ENCODE measurements at regions not wholly inside any gene's neighbourhood (a gene's known extent, or its start where the extent isn't known, plus 50 kb on each side); places are given as distances from the start of the nearest gene placed in this dataset.

DNA sequence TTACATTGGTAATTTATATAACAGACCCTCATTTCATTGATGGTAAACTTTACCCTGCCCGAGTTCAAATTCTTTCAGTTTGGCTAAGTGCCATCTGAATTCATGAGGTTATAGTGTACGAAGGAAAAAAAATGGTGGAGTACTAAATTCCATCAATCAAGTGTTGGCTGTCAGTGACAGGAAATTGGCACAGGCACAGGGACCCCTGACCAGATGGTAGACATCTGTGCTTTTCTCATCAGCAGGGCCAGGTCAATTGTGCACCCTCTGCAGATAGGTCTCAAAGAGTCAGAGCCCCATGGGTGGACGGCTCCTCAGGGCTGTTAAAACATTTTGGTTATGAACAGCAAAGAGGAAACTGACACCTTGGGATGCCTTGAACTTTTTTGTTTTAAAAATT is 439.2 kb downstream of the SETBP1 start:
- peak in 1 of 4 donors; percentile 28 for DNase-seq (ENCODE audit: low read depth in 4 of 4, low spot score in 3 of 4)

DNA sequence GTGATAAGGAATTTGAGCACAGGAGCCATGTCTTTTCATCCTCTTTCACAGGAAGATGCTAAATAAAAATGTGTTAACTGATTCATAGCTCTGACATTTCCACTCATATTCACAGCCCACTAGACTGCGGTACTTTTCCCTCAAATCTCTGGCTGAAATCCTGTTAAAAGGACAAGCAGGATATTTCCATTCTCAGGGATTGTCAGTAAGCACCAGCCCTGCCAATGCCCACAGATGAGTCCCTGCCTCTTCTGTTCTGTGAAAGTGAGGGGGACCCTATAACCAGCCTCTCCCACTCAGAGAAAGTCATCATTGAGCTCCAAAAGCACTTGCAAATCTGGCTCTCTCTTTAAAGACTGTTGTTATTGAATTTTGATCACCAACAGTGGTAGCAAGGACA is 440.5 kb downstream of the SETBP1 start:
- DNase-seq (ENCODE audit: low read depth in 4 of 4, low spot score in 3 of 4): no peak

GRCh38 chr18:45122506-45122905 is 441.8 kb downstream of the SETBP1 start:
- no peak for DNase-seq (ENCODE audit: low read depth in 4 of 4, low spot score in 3 of 4)

DNA sequence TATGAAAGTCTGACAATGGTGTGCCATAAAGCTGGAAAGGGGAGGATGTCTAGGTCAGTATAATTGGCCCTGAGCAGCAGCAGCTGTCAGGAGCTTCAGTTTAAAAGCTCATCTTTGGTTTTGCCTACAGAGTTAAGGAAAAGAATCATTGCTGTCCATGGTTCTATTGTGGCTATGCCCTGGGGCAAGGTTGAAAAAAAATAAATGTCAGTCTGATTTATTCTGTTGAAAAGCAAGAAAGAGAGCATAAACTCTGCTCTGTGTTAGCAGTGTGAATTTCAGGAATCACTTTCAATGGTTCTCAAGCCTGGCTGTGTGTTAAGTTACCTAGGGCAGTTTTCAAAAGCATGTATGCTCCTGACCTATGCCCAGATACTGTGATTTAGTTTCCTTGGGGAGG is 446.7 kb downstream of the SETBP1 start:
- no peak for DNase-seq (ENCODE audit: low read depth in 4 of 4, low spot score in 3 of 4)

DNA sequence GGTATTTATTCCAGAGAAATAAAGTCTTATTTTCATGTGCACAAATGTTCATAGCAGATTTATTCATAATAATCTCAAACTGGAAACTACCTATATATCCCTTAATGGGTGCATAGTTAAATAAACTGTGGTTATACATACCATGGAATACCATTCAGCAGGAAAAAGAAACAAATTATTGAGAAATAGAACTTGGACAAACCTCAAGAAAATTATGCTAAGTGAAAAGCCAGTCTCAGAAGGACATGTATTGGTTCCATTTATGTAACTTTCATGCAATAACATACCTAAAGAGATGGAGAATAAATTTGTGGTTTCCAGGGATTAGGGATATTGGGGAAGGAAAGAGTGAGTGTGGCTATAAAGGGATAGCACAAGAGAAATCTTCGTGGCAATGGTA is 452.6 kb downstream of the SETBP1 start:
- DNase-seq (ENCODE audit: low read depth in 4 of 4, low spot score in 3 of 4): no peak

DNA sequence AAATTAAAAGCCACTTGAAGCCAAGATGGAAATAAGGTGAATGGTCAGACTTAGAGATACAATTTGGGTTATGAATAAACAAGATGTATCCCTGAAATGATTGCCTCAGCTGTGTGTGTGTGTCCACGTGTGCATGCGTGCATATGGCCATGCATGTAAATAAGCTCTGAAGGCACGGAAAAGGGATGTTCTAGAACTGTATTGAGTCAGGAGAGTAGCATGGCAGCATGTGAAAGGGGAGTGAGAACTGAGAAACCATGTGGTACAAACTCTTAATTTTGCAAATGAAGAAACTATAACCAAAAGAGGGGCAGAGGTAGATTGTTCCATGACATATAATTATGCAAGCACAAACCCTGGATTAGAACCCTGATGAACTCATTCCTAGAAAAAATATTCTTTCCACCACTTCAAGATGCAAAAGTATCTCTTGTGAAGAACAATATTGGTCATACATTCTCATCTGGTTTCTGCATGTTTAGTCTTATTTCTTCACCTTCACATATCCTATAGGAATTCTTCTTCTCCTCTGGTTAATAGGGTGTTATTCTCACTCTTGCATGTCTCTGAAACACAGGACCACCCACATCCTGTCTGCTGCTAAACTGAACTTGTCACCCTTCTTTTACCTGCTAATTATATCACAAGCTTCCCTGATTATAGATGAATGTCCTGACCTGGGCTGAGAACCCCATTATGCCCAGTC is 455.8 kb downstream of the SETBP1 start:
- no peak for DNase-seq (ENCODE audit: low read depth in 4 of 4, low spot score in 3 of 4)

DNA sequence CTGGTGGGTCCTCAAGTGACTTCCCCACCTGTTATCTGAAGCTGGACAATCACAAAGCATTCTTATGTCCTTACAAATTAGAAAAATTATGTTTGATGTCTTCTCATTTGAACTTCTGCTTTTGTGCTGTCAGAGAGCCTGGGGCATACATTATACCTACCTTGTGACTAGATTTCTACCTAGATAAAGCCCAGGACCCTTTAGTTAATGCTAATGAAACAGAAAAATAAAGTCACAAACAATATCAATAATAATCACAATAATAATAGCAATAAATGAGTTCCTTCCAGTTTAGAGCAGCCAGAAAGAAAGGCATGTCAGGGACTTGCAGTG is 456.4 kb downstream of the SETBP1 start:
- no peak for DNase-seq (ENCODE audit: low read depth in 4 of 4, low spot score in 3 of 4)

DNA sequence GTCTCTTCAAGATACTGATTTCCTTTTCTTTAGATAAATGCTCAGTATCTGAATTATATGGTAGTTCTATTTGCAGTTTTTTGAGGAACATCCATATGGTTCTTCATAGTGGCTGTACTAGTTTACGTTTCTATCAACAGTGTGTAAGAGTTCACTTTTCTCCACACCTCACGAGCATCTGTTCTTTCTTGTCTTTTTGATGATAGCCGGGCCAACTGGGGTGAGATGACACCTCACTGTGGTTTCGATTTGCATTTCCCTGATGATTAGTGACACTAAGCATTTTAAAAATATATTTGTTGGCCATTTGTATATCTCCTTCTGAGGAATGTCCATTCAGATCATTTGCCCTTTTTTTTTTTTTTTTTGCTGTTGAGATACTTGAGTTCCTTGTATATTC is 458.8 kb downstream of the SETBP1 start:
- DNase-seq (ENCODE audit: low read depth in 4 of 4, low spot score in 3 of 4): no peak

DNA sequence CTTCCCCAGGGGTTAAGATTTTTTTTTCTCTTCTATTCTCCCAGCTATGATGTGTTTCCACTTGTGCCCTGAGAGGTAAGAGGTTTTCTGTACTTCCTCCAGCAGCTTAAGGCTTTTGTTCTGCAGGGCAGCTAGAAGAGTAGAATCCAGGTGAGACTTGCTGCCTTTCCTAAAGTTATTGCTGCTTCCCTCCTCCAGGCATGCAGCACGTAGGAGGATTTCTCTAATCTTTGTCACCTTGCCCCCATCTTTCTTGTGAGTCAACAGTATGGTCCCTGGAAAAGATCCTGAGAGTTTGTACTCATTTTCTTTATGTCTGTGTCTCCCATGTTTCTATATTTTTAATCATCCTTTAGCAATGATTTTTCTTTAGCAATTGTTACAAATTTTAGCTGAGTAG is 462.2 kb downstream of the SETBP1 start:
- no peak for DNase-seq (ENCODE audit: low read depth in 4 of 4, low spot score in 3 of 4)

- no peak for DNase-seq (ENCODE audit: low read depth in 4 of 4, low spot score in 3 of 4)
These were observed 465.6 kb upstream of the SLC14A2 start for GRCh38 chr18:45149712-45150111.

DNA sequence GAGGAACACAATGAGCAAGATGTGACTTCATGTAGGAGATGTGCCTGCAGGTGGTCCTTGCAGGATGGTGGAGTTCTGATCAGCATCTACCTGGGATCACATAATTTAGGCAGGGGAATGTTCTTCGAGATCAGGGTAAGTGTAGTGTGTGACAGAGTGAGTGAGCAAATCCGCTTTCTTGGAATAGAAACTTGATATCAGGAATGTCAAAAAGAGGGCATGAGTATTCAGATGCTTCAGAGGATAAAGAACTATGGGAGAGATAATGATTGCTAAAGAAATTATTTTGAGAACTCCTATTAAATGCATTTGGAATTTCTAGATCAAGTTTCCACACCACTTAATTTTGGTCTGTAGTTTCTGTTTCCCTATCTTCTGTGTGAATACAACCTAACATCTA is 463.6 kb upstream of the SLC14A2 start:
- no peak for DNase-seq (ENCODE audit: low read depth in 4 of 4, low spot score in 3 of 4)

GRCh38 chr18:45155526-45155925 is 459.8 kb upstream of the SLC14A2 start:
- no peak for DNase-seq (ENCODE audit: low read depth in 4 of 4, low spot score in 3 of 4)

DNA sequence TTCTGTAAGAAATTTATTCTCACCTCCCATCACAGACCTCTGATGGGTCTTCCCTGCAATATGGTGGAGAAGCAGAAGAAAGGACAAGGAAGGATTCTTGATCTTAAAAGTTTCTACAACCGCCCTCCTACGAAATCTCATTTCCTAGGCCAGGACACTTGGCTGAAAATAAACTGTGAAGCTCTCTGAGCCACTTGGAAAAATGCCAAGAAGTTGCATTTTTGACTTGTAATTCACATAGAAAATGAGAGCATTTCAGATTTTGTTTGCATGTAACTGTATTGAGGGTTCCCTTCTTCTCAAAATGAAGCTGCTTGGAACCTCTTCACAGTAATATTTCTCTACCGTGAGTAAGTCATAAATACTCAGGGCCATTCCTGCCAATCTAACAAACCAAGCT is 458.3 kb upstream of the SLC14A2 start:
- DNase-seq (ENCODE audit: low read depth in 4 of 4, low spot score in 3 of 4): no peak

DNA sequence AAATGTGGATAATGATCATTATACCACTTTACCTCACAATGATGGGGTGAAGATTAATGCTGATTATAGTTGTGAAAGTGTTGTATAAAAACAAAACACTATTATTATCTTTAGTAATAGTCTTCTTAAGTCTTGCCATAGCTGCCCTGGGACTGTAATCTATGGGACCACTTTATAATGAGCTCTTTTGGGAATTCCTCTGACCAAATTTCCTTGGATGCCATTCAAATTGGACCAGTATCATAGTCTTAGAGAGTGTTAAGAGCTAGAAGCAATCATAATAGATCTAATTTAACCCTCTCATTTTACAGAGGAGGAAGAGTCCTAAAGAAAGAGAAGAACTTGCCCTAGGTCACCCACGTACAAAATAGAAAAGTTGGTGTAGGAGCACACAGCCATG is 457.7 kb upstream of the SLC14A2 start:
- no peak for DNase-seq (ENCODE audit: low read depth in 4 of 4, low spot score in 3 of 4)

DNA sequence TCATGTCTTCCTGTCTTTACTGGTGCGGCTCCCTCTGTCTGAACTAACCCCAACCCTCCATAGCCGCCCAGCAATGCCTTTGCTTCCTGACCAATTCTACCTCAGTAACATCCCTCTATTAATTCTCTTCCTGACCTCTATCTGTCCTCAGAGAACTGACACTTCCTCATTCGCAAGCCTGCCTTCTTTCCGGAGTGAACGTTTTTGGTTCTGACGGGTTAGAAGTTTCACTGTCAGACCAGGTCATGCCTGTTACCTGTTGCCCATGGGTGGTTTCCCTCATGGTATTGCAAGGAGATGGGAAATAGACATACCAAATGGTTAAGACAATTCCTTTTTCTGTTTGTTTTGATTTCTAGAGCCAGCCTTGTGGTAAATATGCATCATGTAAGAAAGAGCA is 453.4 kb upstream of the SLC14A2 start:
- no peak for DNase-seq (ENCODE audit: low read depth in 4 of 4, low spot score in 3 of 4)

- DNase-seq (ENCODE audit: low read depth in 4 of 4, low spot score in 3 of 4): no peak
These were observed 451.4 kb upstream of the SLC14A2 start for GRCh38 chr18:45163871-45164270.

DNA sequence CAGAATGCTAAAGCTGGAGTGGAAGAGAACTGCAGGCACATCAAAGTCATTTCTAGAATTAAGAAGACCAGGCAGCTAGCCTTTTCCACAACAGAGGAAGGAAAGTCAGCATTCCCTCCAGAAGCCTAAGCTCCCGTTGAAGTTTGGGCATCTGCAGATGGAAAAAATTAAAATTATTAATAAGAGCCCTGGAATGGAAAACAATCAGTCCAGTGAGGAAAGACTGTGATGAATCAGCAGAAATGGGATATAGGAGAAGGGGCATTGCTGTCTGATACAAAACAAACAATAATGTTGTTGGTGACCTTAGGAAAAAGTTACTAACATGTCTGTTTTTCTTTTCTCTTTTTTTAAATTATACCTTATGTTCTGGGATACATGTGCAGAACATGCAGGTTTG is 450.7 kb upstream of the SLC14A2 start:
- DNase-seq (ENCODE audit: low read depth in 4 of 4, low spot score in 3 of 4): no peak

DNA sequence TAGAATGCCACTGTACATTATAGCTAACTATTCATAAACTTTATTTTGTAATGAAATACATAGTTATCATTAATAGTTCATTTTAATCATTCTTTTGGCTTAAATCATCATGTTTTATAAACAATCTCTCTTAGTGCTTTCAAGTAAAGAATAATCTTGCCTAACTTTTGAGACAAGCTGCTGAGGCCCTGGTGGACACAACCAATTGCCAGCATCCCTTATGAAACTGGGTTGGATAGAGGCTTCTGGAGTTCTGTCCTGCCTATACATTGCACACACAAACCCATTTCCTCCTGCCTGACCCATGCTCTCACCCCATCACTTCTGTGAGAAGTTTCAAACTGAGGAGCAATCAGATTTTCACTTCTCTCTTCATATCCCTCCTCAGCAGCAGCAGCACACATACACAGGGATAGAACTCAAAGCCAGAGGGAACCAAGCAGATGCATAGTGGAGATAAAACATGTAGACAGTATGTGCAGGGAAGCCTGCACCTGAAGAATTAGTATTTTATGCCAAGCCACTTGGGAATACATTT is 450.0 kb upstream of the SLC14A2 start:
- no peak for DNase-seq (ENCODE audit: low read depth in 4 of 4, low spot score in 3 of 4)

- DNase-seq (ENCODE audit: low read depth in 4 of 4, low spot score in 3 of 4): no peak
These were observed 449.4 kb upstream of the SLC14A2 start for GRCh38 chr18:45165871-45166270.

GRCh38 chr18:45166341-45166835 is 448.9 kb upstream of the SLC14A2 start:
- no peak for DNase-seq (ENCODE audit: low read depth in 4 of 4, low spot score in 3 of 4)

- no peak for DNase-seq (ENCODE audit: low read depth in 4 of 4, low spot score in 3 of 4)
These were observed 448.3 kb upstream of the SLC14A2 start for GRCh38 chr18:45166836-45167551.

DNA sequence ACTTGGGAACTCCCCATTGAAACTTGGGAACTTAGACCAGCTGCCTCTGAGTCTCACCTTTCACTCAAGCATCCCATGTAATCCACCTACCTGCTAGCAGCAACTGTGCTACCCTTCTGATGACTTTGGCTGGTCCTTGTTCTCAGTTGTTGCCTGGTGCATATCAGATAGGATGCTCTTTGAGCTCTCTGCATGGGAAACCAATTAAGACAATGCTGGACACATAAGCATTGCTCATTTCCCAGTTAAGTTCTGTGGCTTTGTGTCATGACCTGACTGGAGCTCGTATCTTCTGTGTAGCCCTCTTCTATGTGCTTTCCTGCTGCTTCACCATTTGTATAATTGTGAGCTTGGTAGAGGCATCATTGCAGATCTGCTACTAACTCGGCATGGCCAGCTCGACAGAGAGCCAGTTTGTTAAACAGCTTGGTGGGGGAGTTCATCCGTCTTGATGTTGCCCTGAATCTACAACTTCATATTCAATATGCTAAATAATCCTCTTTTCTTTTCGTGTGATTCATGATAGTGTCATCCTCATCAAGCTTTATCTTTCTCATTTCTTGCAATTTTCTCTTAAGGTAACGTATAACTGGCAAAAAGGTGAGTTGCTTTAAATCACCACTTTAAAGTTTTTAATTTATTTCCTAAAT is 447.5 kb upstream of the SLC14A2 start:
- no peak for DNase-seq (ENCODE audit: low read depth in 4 of 4, low spot score in 3 of 4)

Measured in right renal pelvis (tissue), 4 donors.